ENCODE measurements at regions not wholly inside any gene's neighbourhood (a gene's known extent, or its start where the extent isn't known, plus 50 kb on each side); places are given as distances from the start of the nearest gene placed in this dataset.
A peak's percentile ranks its signal among the peaks of the same experiment; 100 is the strongest.

DNA sequence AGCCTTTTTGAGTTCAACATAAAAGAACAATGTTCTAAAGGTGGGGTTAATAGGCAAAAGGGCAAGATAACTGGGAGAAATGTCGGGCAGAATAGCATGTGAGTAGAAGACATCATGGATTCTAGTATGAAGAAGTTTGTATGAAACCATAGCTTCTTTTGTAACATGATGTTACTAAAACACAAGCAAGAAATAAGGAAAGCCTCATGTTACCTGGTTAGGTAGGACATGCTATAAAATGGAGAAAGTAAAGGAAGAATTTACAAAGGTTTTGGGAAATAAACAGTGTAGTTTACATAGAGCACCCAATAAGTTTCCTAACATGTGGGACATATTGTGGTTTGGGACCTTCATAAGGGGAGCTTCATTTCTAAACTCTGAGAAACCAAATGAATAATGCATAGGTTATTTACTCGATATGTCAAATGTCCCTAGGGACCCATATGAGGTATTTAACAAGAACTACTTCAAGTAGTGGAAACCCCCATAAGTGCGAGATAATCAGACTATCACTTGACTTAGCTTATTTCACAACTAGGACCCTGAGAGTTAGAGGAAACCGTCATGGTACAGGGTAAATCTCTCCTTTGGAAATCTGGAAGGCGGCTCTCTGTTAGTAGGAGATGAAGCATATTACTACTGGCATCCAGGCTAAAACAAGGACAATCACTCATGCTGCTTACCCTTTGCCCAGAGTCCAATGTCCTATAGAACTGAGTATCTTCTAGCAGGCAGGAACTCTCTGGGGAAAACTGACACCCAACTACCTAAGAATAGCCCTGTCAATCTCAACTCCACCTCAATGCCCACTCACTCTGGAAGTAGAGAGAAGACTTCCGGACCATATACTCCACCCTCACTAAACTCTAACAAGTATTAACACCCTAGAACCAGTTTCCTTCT lies 57.5 kb downstream of the ILRUN start:
- Histone ChIP-seq H3K4me1 (peaks cover 9 to 17% of the 10 kb centered on the region in 2 donors), H3K36me3 (peaks cover 0 to 4% of the 10 kb centered on the region in 2 donors), H3K4me3 (no peak overlapping the region), H3K27me3 (no peaks in the 10 kb centered on the region), H3K27ac (peak overlapping the region; percentile 62 to 78 (median 74)), H3K9me3 (no peaks in the 10 kb centered on the region)
- intact Hi-C loops (cut with DNase I; ENCODE audit: low total_unique reads), result no loop called here
- TF ChIP-seq CTCF (IDR thresholded peaks at IDR 0.05 in 4 of 5, conservative IDR thresholded peaks at IDR 0.05 in 1 of 5) (no peak), POLR2A (IDR thresholded peaks at IDR 0.05) (no peak)
- peak; percentile 18 to 48 for DNase-seq
- in situ Hi-C loops (cut with MboI; ENCODE audit: low sequenced_read_pairs in 4 of 4), result no loop called here
- ATAC-seq, result peak; percentile 98 to 99

DNA sequence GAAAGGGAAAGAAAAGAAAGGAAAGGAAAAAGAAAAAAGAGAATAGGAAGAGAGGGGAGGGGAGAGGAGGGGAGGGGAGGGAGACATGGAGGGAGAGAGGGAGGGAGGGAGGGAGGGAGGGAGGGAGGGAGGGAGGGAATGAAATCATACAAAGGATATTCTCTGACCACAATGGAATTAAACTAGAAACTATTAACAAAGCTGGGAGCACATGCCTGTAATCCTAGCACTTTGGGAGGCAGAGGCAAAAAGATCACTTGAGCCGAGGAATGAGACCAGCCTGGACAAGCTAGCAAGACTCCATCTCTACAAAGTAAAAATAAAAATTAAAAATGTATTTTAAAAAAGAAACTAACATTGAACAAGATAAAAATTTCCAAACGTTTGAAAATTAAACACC lies 62.8 kb downstream of the ILRUN start:
- no peak for ATAC-seq
- intact Hi-C loops (cut with DNase I; ENCODE audit: low total_unique reads), result no loop called here

GRCh38 chr6:34633256-34633655 lies 63.3 kb downstream of the ILRUN start:
- Histone ChIP-seq H3K36me3 (peaks cover 0 to 4% of the 10 kb centered on the region in 2 donors), H3K9me3 (no peaks in the 10 kb centered on the region), H3K27ac (no peak overlapping the region), H3K4me1 (peaks cover 12 to 17% of the 10 kb centered on the region in 2 donors), H3K4me3 (no peak overlapping the region), H3K27me3 (no peaks in the 10 kb centered on the region)
- no peak for ATAC-seq
- intact Hi-C loops (cut with DNase I; ENCODE audit: low total_unique reads) (no loop called here), in situ Hi-C loops (cut with MboI; ENCODE audit: low sequenced_read_pairs in 4 of 4) (no loop called here)
- TF ChIP-seq POLR2A (IDR thresholded peaks at IDR 0.05), result no peak
- TF ChIP-seq CTCF (IDR thresholded peaks at IDR 0.05 in 4 of 5, conservative IDR thresholded peaks at IDR 0.05 in 1 of 5), result no peak
- no peak for DNase-seq

More for the DNA sequence above, 62.8 kb downstream of the ILRUN start:
- peaks cover 0 to 4% of the 10 kb centered on the region in 2 donors for H3K36me3 ChIP-seq
- no peak for TF ChIP-seq CTCF (IDR thresholded peaks at IDR 0.05 in 4 of 5, conservative IDR thresholded peaks at IDR 0.05 in 1 of 5)
- no peak for TF ChIP-seq POLR2A (IDR thresholded peaks at IDR 0.05)
- no peak overlapping the region for H3K4me3 ChIP-seq
- peaks cover 17 to 23% of the 10 kb centered on the region in 2 donors for H3K4me1 ChIP-seq
- in situ Hi-C loops (cut with MboI; ENCODE audit: low sequenced_read_pairs in 4 of 4), result no loop called here
- no peaks in the 10 kb centered on the region for H3K9me3 ChIP-seq
- no peak overlapping the region for H3K27ac ChIP-seq
- H3K27me3 ChIP-seq, result no peaks in the 10 kb centered on the region
- no peak for DNase-seq

DNA sequence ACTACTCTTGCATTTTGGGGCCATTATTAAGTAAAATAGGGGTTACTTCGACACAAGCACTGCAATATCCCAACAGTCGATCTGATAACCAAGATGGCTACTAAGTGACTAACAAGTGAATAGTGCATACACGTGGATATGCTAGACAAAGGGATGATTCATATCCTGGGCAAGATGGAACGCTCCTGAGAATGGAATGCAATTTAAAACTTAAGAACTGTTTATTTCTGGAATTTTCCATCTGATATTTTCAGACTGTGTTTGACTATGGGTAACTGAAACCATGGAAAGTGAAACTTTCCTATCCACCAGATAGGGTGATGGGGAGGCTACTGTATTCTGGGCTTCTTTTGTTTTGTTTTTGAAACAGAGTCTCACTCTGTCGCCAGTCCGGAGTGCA lies 66.5 kb downstream of the ILRUN start:
- in situ Hi-C loops (cut with MboI; ENCODE audit: low sequenced_read_pairs in 4 of 4), result no loop called here
- Histone ChIP-seq H3K9me3 (no peaks in the 10 kb centered on the region), H3K27ac (no peak overlapping the region), H3K4me1 (peaks cover 11 to 17% of the 10 kb centered on the region in 2 donors), H3K27me3 (no peaks in the 10 kb centered on the region), H3K36me3 (peaks cover 0 to 2% of the 10 kb centered on the region in 2 donors), H3K4me3 (no peak overlapping the region)
- no peak for TF ChIP-seq POLR2A (IDR thresholded peaks at IDR 0.05)
- no peak for TF ChIP-seq CTCF (IDR thresholded peaks at IDR 0.05 in 4 of 5, conservative IDR thresholded peaks at IDR 0.05 in 1 of 5)
- no peak for ATAC-seq
- intact Hi-C loops (cut with DNase I; ENCODE audit: low total_unique reads), result no loop called here
- DNase-seq, result no peak
